Liver (tissue), 3 donors: ENCODE measurements at regions not wholly inside any gene's neighbourhood (a gene's known extent, or its start where the extent isn't known, plus 50 kb on each side); places are given as distances from the start of the nearest gene placed in this dataset.

Experiments
- FOXA1 ChIP-seq: IDR thresholded peaks from 2 replicates; pipeline ENCODE4 v1.6.1; 2016; ENCODE audit warnings: antibody characterized with exemption
- JUND ChIP-seq, 2 donors: IDR thresholded peaks; 2 replicates each; pipeline ENCODE4 v1.6.1; 2016; ENCODE audit warnings: antibody characterized with exemption in 2 of 2
- RAD21 ChIP-seq, 2 donors: IDR thresholded peaks; 2 replicates each; pipeline ENCODE4 v1.6.1; 2016; ENCODE audit warnings: antibody characterized with exemption in 2 of 2, mild to moderate bottlenecking in 2 of 2
- TF ChIP-seq, protein P1 (sequence below): fragments of 150-350 bp; IDR thresholded peaks from 2 replicates; pipeline ENCODE4 v1.5.1; 2017; ENCODE audit warnings: improper control_type of control experiment, low read depth, low read length; ENCODE audit not compliant: missing input control
- TF ChIP-seq, protein P2 (sequence below): IDR thresholded peaks from 2 replicates; pipeline ENCODE4 v1.6.1; 2016; ENCODE audit warnings: antibody characterized with exemption
- donor health status: healthy.
- donor health status: healthy.

DNA sequence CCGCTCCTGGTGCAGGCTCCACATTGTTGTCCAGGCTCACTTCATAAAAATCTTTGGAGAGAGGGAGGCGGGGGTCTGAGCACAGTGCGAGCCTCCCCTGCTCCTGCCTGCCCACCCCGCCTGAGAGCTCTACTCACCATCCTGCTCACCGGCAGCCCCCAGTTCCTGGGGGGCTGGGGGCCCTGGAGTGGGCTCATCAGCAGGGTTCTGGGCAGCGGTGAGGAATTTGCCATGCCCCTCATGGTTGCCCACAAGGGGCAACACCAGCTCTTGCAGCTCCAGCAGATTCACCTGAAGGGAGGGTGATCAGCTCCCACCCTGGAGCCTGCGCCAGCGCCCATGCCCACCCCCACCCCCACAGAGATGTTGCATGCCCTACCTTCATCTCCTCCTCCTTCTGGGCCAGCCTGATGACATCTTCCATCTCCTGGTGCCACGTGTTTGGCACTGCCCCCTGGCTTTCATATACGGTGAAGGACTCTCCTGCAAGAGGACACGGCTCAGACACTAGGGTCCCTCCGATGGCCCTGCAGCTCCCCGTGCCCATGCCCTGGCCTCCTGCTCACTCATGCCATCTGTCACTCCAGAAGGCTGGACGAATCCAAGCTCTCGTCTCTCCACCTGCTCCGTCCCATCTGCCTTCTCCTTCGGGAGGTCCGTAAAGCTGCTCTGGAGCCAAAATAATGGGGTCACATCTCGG is 162.1 kb downstream of the TBC1D2B start:
- TF ChIP-seq JUND (IDR thresholded peaks at IDR 0.05) (no peak), RAD21 (IDR thresholded peaks at IDR 0.05) (no peak), FOXA1 (no peak)
- TF ChIP-seq, protein P1, sequence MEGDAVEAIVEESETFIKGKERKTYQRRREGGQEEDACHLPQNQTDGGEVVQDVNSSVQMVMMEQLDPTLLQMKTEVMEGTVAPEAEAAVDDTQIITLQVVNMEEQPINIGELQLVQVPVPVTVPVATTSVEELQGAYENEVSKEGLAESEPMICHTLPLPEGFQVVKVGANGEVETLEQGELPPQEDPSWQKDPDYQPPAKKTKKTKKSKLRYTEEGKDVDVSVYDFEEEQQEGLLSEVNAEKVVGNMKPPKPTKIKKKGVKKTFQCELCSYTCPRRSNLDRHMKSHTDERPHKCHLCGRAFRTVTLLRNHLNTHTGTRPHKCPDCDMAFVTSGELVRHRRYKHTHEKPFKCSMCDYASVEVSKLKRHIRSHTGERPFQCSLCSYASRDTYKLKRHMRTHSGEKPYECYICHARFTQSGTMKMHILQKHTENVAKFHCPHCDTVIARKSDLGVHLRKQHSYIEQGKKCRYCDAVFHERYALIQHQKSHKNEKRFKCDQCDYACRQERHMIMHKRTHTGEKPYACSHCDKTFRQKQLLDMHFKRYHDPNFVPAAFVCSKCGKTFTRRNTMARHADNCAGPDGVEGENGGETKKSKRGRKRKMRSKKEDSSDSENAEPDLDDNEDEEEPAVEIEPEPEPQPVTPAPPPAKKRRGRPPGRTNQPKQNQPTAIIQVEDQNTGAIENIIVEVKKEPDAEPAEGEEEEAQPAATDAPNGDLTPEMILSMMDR, result no peak
- TF ChIP-seq, protein P2, sequence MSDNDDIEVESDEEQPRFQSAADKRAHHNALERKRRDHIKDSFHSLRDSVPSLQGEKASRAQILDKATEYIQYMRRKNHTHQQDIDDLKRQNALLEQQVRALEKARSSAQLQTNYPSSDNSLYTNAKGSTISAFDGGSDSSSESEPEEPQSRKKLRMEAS, result no peak
